Body of pancreas (tissue), 4 donors: ENCODE measurements at regions not wholly inside any gene's neighbourhood (a gene's known extent, or its start where the extent isn't known, plus 50 kb on each side); places are given as distances from the start of the nearest gene placed in this dataset.

Source experiments
- CTCF ChIP-seq, 7 experiments: fragments of 450-650 bp in 4 of 7; fragments of 200-600 bp in 3 of 7; sonication (generic) in 3 of 7; IDR thresholded peaks; one replicate each; pipeline ENCODE4 v1.5.1; 2016 to 2019; ENCODE audit warnings: antibody characterized with exemption in 7 of 7
- POLR2A ChIP-seq, 3 donors: fragments of 450-650 bp; IDR thresholded peaks; one replicate each; pipeline ENCODE4 v1.6.1; 2016; ENCODE audit warnings: antibody characterized with exemption in 3 of 3, mild to moderate bottlenecking in 2 of 3

- TF ChIP-seq CTCF (IDR thresholded peaks at IDR 0.05) (no peak), POLR2A (IDR thresholded peaks at IDR 0.05) (no peak)
Measured at GRCh38 chr6:16959789-16960188, 142.1 kb upstream of the STMND1 start.
